GM13976 (cell line): ENCODE measurements at regions not wholly inside any gene's neighbourhood (a gene's known extent, or its start where the extent isn't known, plus 50 kb on each side); places are given as distances from the start of the nearest gene placed in this dataset.

Experiments used
- DNase-seq: peaks from one replicate; pipeline ENCODE4 v3.0.0; 2012; ENCODE audit warnings: low spot score
- in situ Hi-C: fragments of 300-500 bp; cut with MboI; formaldehyde crosslinking; loops from one replicate; pipeline ENCODE4 v1.12.0; 2022; ENCODE audit warnings: low sequenced_read_pairs, mixed read lengths, inconsistent platforms; ENCODE audit not compliant: unreplicated experiment
- TF ChIP-seq, protein P1 (sequence below): IDR thresholded peaks from 2 replicates; pipeline ENCODE4 v1.5.1; 2012; ENCODE audit warnings: borderline replicate concordance, mild to moderate bottlenecking; ENCODE audit not compliant: insufficient read depth; ENCODE audit errors: extremely low read depth, missing control alignments, control extremely low read depth

DNA sequence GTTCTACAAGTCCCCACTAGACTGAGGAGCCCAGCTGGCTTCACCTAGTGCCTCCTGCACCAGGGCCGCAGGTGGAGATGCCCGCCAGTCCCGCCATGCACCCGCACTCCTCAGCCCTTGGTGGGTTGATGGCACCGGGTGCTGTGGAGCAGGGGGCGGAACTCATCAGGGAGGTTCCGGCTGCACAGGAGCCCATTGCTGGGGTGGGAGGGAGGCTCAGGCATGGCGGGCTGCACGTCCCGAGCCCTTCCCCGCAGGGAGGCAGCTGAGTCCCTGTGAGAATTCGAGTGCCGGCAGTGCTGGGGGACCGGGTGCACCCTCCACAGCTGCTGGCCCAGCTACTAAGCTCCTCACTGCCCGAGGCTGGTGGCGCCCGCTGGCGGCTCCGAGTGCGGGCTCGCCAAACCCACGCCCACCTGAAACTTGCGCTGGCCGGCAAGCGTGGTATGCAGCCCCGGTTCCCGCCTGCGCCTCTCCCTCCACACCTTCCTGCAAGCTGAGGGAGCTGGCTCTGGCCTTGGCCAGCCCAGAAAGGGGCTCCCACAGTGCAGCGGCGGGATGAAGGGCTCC is 252.7 kb upstream of the TCF4 start:
- DNase-seq = no peak
- in situ Hi-C loops = no loop called here
- TF ChIP-seq, protein P1, sequence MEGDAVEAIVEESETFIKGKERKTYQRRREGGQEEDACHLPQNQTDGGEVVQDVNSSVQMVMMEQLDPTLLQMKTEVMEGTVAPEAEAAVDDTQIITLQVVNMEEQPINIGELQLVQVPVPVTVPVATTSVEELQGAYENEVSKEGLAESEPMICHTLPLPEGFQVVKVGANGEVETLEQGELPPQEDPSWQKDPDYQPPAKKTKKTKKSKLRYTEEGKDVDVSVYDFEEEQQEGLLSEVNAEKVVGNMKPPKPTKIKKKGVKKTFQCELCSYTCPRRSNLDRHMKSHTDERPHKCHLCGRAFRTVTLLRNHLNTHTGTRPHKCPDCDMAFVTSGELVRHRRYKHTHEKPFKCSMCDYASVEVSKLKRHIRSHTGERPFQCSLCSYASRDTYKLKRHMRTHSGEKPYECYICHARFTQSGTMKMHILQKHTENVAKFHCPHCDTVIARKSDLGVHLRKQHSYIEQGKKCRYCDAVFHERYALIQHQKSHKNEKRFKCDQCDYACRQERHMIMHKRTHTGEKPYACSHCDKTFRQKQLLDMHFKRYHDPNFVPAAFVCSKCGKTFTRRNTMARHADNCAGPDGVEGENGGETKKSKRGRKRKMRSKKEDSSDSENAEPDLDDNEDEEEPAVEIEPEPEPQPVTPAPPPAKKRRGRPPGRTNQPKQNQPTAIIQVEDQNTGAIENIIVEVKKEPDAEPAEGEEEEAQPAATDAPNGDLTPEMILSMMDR = no peak

DNA sequence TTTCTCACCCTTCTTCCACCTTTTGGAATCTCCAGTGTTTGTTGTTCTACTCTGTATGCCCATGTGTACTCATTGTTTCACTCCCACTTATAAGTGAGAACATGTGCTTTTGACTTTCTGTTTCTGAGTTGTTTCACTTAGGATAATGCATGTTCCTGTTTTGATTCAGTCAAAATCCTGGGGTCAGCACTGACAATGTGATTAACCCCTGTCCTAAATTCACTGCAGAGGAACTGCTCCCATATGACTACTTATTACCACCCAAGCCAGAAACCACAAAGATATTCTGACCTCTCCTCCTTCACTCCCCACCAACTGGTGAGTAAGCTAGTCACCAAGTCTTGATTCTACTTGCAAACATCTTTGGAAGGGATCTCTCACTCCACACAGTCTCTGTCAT is 251.4 kb upstream of the TCF4 start:
- in situ Hi-C loops = no loop called here
- DNase-seq = no peak
- TF ChIP-seq, protein P1 = no peak

DNA sequence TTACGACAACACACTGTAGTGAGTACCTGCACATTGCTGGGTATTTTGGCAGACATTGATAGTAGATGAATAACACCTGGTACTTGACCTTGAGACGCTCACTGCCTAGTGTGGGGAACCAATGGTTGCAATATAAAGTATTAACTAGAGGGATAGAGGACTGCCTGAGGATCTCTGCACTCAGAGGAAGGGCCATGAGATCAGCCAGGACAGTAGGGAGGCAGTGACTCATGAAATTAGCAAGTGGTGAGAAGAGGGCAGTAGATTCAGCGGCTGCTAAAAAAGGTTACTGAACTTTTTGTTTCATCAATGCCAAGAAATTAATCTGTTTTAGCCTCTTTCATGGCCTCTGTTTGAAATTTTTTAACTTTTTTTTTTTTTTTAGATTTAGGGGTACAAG is 250.8 kb upstream of the TCF4 start:
- DNase-seq = no peak
- in situ Hi-C loops = no loop called here
- TF ChIP-seq, protein P1 = no peak

DNA sequence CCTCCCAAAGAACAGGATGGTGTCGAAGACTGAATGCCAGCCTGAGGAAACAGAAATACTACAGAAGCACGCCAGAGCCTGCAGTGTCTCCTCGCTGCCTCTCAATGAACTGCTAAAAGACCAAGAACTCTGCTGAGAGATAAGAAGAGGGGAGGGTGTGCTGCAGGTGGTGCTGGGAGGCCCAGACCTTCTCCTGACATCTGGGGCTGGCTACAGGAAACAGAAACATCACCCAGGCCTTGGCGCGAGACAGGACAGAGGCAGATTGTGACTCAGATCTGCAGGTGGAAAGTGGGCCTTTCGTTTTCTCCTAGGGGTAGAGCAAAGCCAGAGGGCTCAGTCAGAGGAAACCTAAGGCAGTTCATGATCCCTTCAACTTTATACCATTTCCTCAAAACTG is 250.3 kb upstream of the TCF4 start:
- TF ChIP-seq, protein P1 = no peak
- in situ Hi-C loops = no loop called here
- no peak for DNase-seq

DNA sequence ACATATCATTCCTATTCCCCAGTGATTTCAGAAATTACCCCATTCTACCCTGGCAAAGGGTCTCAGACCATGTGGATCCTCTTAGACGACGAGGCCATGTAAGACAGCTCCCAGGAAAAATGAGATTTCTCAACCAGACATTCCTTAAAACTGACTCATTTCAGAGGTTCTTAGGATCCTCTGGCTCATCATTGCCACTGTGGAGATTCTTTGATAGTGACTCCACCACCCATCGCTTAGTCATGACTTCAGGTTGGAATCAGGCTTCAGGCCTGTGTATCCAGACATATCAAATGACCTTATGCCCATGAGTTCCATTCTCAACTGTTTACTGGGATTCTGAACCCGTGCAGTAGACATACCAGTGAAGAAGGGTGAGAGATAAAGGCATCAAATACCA is 245.6 kb upstream of the TCF4 start:
- in situ Hi-C loops = no loop called here
- no peak for DNase-seq
- TF ChIP-seq, protein P1 = no peak

DNA sequence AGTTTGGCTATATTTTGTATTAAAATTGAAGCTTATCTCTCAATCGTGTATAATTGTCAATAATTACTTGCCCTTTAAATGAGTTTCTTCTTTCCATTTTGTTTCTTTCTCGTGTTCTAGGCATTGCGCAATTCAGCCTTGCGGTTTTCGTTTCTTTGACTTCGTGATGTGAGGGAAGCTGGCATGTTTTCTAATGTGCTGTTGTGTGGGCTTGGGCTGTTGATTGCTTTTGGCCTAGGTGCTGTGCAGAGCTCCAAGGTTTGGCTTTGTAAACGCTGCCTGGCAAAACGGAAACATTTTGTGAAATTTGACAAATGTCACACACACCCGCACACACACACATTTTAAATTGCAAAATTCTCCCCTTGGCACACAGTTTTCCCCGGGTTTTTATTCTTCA is 242.6 kb upstream of the TCF4 start:
- TF ChIP-seq, protein P1 = no peak
- DNase-seq = no peak
- in situ Hi-C loops = no loop called here

DNA sequence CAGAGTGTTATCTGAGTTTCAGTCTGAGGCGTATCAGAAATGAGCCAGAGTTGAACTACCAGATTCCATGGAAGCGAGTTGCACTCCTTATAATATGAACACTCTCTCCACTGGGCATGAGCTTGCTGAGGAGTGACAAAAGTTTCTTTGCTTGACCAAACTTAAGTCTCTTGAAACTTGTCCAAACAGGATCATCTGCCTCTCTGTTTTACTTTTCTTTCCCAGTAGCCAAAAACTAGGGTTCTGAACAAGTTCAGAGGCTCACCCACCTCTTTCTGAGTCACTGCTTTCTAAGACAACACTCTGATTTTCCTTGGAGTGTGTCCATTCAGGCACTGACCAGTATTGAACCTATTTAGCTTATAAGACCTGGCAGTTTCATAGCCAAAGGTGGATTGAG is 233.2 kb upstream of the TCF4 start:
- DNase-seq = no peak
- TF ChIP-seq, protein P1 = no peak
- in situ Hi-C loops = no loop called here
